HL-60 (cell line): ENCODE measurements at regions not wholly inside any gene's neighbourhood (a gene's known extent, or its start where the extent isn't known, plus 50 kb on each side); places are given as distances from the start of the nearest gene placed in this dataset.

Experiments
- GABPA ChIP-seq: IDR thresholded peaks from 2 replicates; pipeline ENCODE4 v1.6.1; 2012; ENCODE audit warnings: low read depth
- POLR2AphosphoS5 ChIP-seq: IDR thresholded peaks from 2 replicates; pipeline ENCODE4 v1.6.1; 2012; ENCODE audit warnings: low read depth
- TF ChIP-seq, protein P1 (sequence below): IDR thresholded peaks from one replicate; pipeline ENCODE4 v1.5.1; 2011; ENCODE audit warnings: low read length, control low read depth, inconsistent platforms; ENCODE audit not compliant: insufficient read depth

GRCh38 chr2:83705146-83705545, 753.9 kb downstream of the SUCLG1 start:
- TF ChIP-seq POLR2AphosphoS5 (no peak), GABPA (no peak)
- TF ChIP-seq, protein P1, sequence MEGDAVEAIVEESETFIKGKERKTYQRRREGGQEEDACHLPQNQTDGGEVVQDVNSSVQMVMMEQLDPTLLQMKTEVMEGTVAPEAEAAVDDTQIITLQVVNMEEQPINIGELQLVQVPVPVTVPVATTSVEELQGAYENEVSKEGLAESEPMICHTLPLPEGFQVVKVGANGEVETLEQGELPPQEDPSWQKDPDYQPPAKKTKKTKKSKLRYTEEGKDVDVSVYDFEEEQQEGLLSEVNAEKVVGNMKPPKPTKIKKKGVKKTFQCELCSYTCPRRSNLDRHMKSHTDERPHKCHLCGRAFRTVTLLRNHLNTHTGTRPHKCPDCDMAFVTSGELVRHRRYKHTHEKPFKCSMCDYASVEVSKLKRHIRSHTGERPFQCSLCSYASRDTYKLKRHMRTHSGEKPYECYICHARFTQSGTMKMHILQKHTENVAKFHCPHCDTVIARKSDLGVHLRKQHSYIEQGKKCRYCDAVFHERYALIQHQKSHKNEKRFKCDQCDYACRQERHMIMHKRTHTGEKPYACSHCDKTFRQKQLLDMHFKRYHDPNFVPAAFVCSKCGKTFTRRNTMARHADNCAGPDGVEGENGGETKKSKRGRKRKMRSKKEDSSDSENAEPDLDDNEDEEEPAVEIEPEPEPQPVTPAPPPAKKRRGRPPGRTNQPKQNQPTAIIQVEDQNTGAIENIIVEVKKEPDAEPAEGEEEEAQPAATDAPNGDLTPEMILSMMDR = no peak
